Suppressor macrophage treated with lipopolysaccharide for 4 hours (primary cell): ENCODE measurements at regions not wholly inside any gene's neighbourhood (a gene's known extent, or its start where the extent isn't known, plus 50 kb on each side); places are given as distances from the start of the nearest gene placed in this dataset.

ENCODE experiments used
- DNase-seq: peaks from one replicate; pipeline ENCODE4 v3.0.0-alpha.2; 2020

GRCh38 chr12:47408171-47408871 lies 297.5 kb downstream of the RPAP3 start:
- no peak for DNase-seq

GRCh38 chr12:47407463-47408129 lies 298.2 kb downstream of the RPAP3 start:
- DNase-seq, result no peak

GRCh38 chr12:47403681-47404080 lies 302.1 kb downstream of the RPAP3 start:
- DNase-seq, result no peak

- DNase-seq, result peak; percentile 88
Measured at GRCh38 chr12:47401196-47401595, 304.6 kb downstream of the RPAP3 start.

GRCh38 chr12:47400266-47400665 lies 305.6 kb downstream of the RPAP3 start:
- no peak for DNase-seq

GRCh38 chr12:47397664-47398281 lies 308.1 kb downstream of the RPAP3 start:
- peak; percentile 57 for DNase-seq

- no peak for DNase-seq
Measured at GRCh38 chr12:47396902-47397663, 308.7 kb downstream of the RPAP3 start.

- DNase-seq, result peak; percentile 27
Measured at GRCh38 chr12:47394070-47394469, 311.8 kb downstream of the RPAP3 start.

GRCh38 chr12:47393403-47393790 lies 312.4 kb downstream of the RPAP3 start:
- no peak for DNase-seq

GRCh38 chr12:47391566-47391965 lies 311.8 kb upstream of the AMIGO2 start:
- no peak for DNase-seq

GRCh38 chr12:47388712-47389111 lies 309.0 kb upstream of the AMIGO2 start:
- DNase-seq, result no peak

GRCh38 chr12:47387994-47388393 lies 308.2 kb upstream of the AMIGO2 start:
- DNase-seq, result no peak

- no peak for DNase-seq
Measured at GRCh38 chr12:47385653-47386052, 305.9 kb upstream of the AMIGO2 start.

GRCh38 chr12:47383942-47384341 lies 304.2 kb upstream of the AMIGO2 start:
- DNase-seq, result peak; percentile 19

GRCh38 chr12:47382305-47382704 lies 302.5 kb upstream of the AMIGO2 start:
- DNase-seq, result no peak

GRCh38 chr12:47378907-47379306 lies 299.1 kb upstream of the AMIGO2 start:
- DNase-seq, result peak; percentile 30

- no peak for DNase-seq
Measured at GRCh38 chr12:47378222-47378582, 298.4 kb upstream of the AMIGO2 start.

GRCh38 chr12:47377414-47378221 lies 297.9 kb upstream of the AMIGO2 start:
- no peak for DNase-seq

GRCh38 chr12:47376927-47377326 lies 297.2 kb upstream of the AMIGO2 start:
- DNase-seq, result no peak

- no peak for DNase-seq
Measured at GRCh38 chr12:47373554-47374150, 293.9 kb upstream of the AMIGO2 start.

- DNase-seq, result no peak
Measured at GRCh38 chr12:47370421-47370820, 290.7 kb upstream of the AMIGO2 start.

- DNase-seq, result no peak
Measured at GRCh38 chr12:47369085-47369484, 289.3 kb upstream of the AMIGO2 start.
